H1 (cell line): ENCODE measurements at regions not wholly inside any gene's neighbourhood (a gene's known extent, or its start where the extent isn't known, plus 50 kb on each side); places are given as distances from the start of the nearest gene placed in this dataset.

ENCODE experiments used
- TF ChIP-seq, protein P1 (sequence below): IDR thresholded peaks from 2 replicates; pipeline ENCODE4 v1.6.1; 2011; ENCODE audit warnings: low read depth, mild to moderate bottlenecking, low read length; ENCODE audit not compliant: insufficient read depth

GRCh38 chr7:114765331-114766040 is 156.4 kb upstream of the MDFIC start (continued):
- TF ChIP-seq, protein P1, sequence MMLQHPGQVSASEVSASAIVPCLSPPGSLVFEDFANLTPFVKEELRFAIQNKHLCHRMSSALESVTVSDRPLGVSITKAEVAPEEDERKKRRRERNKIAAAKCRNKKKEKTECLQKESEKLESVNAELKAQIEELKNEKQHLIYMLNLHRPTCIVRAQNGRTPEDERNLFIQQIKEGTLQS = no peak
